ENCODE measurements at regions not wholly inside any gene's neighbourhood (a gene's known extent, or its start where the extent isn't known, plus 50 kb on each side); places are given as distances from the start of the nearest gene placed in this dataset.
"Not testable (repeated sequence)": the region's sequence is repeated elsewhere in the genome, so short reads cannot be mapped to it uniquely, and the experiment has no call there.

DNA sequence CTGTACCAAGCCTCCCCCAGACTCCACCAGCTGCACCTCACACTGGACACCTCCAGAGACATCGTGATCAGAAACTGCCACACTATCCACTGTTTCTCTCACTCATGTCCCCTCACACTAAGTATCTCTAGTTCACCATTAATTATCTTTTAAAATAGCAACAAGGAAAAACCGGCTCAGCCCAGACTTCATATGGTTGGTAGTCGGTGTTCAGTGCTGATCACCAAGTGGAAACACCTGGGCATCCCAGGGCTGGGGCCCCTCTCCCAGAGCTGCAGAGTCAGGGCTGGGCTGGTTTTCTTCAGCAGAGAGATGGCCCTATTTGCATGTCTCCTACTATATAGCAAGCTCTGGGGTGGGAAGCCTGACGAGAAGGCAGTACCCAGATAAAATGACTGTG lies 1140.0 kb downstream of the TMEM121 start:
- no peak for DNase-seq (ENCODE audit: low spot score)

DNA sequence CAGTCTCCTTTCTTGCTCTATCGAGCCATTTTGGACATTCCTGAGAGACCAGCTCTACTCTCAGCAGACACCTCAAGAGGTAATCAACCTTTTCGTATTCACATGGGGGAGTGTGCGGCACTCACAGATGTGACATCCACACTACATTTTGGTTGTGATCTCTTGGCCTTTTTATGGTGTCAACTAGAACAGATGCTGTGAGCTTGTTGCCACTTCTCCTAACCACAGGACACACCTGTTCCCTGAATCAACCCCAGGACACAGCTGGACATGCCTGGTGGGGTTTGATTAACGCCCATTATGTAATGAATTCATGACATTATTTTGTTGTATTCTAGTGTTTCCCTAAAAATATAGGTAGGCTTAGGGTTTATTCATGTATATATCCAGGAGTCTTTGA lies 1143.6 kb downstream of the TMEM121 start:
- no peak for DNase-seq (ENCODE audit: low spot score)

DNA sequence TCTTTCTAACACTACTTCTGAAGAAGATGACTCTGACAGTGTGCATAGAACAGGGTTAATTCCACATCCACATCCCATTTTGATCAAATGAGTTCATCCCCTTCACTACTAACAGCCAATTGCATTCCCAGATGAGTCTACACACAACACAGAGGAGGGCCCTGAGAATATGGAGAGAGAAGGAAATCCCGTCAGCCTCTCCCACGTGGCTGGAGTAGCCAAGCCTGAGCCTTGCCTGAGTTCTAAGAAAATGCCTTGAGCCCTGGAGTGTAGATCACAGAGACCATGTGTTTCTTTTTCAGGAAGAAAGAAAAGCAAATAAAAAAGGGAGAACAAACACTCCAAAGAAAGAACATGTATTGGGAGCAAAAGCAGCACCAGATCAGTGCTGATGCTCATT lies 1147.7 kb downstream of the TMEM121 start:
- not testable (repeated sequence) for DNase-seq (ENCODE audit: low spot score)

DNA sequence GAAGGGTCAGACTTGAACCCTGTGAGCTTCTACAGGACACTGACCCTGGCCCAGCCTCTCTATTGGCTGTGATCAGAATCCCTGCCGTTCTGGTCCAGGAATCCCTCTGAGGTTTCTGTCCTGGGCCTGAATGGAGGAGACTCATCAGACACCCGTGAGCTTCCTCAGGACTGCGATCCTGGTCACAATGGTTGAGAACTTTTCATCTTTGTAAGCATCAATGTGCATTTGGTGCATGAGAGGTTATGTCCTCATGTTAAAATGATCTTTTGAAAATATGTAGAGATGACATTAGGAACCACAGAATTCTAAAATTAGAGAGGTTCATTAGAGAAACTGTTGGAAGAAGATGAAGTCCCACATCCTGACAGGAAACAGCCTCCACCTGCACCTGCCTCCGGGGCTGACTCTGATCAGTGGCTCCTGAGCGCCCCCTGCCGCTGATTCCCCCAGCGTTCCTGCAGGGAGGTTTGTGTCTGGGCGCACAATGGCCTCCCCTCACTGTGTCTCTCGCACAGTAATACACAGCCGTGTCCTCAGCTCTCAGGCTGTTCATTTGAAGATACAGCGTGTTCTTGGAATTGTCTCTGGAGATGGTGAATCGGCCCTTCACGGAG lies 1148.2 kb downstream of the TMEM121 start:
- DNase-seq (ENCODE audit: low spot score) = not testable (repeated sequence)

DNA sequence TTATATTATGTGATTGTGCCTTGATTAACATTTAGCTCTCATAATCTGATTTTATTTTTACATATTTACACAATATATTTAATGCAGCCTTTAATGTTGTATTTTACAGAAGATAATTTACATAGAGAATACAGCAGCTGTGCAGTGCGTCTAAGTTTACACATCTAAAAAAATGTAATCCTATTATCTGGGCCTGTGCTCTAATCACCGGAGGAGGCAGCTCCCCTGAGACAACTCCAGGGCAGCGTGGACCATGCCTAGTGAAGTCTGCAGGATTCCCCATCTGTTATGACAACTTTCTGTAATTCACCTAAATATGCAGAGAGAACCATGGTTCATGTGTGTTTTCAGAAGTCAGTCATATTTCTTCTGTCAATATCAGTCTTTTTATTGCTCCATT lies 1149.3 kb downstream of the TMEM121 start:
- DNase-seq (ENCODE audit: low spot score) = not testable (repeated sequence)

DNA sequence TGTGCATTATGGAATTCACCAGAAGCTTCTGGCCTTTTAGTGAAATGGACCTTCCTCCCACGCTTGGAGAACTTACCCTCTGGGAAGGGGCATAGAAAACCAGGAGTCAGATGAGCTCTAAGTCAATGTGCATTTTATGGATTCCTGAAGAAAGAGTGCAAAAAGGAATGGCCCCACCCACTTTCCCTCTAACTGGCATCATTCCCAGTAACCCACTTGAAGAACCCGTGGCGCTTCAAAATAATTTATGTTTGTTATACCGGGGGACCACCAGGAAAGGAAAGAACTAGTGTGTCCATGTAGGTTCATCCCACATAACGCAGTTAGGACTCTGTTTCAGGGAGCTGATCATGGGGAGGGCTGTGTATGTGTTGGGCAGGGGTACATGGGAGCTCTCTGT lies 1153.4 kb downstream of the TMEM121 start:
- no peak for DNase-seq (ENCODE audit: low spot score)

DNA sequence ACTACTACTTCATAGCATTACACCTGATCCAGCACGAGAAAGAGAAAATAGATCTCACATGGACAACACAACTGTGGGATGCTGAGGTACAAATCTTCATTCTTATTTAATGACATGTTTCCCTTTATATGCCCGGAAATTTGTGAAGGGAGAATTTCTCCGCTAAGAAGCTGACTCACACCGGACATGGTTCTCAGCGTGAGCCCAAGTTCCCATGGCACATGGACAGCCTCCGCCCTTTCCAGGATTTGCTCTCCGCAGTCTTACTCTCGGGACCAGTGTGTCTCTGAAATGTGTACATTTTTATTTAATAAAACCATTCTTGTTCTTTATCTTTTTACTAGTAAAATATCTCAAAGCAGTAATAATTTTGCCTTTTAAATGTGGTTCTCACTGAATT lies 1154.8 kb downstream of the TMEM121 start:
- DNase-seq (ENCODE audit: low spot score) = no peak

DNA sequence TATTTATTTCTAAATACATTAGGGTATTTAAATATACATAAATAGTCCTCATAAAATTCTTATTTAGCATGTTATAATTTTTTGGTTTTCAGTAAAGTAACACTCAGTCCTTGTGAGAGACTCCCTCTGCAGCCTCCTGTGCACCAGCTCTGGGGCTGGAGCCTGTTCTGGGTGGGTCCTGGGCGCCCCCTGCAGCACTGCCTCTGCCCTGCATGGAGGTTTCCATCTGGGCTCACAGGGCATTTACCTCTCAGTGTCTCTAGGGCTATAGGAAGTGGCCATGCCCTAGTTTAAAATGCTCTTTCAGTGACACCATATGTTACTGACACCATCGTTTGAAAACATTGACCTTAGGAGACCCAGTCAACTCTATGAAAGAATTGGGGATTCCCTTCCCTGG lies 1155.2 kb downstream of the TMEM121 start:
- DNase-seq (ENCODE audit: low spot score) = no peak

DNA sequence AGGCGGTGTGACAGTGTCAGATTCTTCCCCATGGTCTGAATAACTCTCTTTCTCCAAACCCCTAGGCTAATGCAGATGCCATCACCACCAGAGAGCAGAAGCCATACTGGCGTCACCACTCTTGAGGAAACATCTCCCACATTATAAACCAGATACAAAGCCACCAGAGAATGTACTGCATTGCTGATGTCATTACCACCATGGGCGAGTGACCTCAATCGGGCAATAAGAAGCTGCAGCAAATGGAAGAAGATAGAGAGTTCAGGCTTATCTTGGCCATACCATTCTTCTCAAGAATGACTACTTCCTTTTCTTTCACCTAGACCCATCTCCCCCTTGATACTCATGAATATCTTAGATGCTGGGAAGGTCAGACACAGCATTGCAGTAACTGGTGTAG lies 1157.2 kb downstream of the TMEM121 start:
- no peak for DNase-seq (ENCODE audit: low spot score)

DNA sequence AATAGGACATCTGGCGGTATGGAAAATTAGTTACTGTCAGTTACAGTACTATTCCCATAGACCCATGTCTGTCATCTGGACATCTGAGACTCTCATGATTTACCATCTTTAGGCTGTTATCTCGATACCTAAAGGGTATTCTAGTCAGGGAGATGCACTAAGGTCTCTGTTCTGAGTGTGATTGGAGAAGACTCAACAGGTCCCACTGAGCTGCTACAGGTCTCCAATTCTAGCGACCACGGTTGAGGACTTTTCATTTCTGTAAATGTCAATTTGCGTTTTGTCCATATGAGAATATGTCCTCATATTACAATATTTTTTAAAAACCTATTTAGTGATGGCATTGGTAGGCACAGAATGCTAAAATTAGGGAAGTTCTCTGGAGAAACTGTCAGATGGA lies 1160.2 kb downstream of the TMEM121 start:
- DNase-seq (ENCODE audit: low spot score) = no peak

DNA sequence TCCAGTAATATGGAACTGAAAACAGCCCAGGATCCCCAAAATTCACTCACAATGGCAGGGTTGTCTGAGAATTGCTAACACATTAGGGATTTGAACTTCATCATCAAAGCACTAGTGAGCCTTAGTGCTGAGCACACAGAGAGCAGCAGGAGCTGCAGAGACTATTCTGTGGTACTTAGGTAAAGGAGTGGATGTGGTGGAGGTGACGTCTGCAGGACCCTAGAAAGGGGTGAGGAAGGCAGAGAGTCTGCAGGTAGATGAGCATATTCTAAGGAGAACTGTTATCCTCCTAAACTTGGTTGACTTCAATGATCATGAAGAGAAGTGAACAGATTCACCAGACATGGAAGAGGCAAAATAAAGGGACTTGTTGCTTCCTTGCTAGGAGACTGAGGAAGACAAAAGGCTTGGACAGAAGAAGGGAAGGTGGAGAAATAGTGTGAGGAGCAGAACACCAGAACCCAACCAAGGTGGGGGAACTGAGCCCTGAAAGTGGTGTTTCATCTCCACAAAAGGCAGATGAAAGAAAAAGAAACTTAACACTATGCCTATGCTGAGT lies 1164.0 kb downstream of the TMEM121 start:
- no peak for DNase-seq (ENCODE audit: low spot score)

DNA sequence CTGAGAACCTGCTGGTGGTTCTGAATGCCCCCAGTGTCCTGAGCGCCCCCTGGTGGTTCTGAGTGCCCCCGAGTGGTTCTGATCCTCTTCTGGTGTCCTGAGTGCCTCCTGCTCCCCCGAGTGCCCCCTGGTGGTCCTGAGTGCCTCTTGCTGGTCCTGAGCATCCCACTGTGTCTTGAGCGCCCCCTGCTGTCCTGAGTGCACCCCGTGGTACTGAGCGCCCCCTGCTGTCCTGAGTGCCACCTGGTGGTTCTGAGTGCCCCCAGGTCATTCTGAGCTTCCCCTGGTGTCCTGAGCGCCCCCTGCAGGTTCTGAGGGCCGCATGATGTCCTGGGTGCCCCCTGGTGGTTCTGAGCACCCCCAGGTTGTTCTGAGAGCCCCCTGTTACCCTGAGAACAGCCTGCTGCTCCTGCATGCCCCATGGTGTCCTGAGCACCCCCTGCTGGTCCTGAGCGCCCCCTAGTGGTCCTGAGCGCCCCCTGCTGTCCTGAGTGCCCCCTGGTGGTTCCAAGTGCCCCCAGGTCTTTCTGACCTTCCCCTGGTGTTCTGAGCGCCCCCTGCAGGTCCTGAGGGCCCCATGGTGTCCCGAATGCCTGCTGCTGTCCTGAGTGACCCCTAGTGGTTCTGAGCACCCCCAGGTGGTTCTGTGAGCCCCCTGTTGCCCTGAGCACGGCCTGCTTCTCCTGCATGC lies 1165.4 kb downstream of the TMEM121 start:
- no peak for DNase-seq (ENCODE audit: low spot score)

DNA sequence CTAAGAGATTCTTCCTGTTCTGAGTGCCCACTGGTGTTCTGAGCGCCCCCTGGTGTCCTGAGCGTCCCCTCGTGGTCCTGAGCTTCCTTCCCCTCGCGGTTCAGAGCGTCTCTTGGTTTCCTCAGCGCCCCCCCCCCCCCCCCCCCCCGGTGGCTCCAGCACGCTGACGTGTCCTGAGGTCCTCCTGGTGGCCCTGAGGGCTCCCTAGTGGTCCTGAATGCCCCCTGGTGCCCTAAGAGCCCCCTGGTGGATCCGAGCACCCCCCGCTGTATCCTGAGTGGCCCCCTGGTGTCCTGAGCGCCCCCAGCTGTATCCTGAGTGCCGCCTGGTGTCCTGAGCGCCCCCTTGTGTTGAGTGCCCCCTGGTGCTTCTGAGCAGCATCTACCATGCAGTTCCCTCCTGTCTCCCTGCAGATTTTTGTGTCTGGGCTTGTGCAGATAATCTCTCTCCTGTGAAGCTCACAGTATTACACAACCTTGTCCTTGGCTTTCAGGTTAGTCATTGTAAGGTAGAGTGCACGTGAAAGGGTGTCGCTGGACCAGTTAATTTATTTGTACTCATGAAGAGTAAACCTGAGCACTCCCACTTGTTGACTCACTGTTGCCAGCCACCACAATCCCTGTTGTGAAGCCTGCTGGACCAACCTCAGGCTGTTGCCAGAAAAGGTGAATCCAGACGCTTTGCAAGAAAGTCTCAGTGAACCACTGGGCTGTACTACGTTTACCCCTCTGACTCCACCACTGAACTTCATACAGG lies 1168.4 kb downstream of the TMEM121 start:
- no peak for DNase-seq (ENCODE audit: low spot score)

DNA sequence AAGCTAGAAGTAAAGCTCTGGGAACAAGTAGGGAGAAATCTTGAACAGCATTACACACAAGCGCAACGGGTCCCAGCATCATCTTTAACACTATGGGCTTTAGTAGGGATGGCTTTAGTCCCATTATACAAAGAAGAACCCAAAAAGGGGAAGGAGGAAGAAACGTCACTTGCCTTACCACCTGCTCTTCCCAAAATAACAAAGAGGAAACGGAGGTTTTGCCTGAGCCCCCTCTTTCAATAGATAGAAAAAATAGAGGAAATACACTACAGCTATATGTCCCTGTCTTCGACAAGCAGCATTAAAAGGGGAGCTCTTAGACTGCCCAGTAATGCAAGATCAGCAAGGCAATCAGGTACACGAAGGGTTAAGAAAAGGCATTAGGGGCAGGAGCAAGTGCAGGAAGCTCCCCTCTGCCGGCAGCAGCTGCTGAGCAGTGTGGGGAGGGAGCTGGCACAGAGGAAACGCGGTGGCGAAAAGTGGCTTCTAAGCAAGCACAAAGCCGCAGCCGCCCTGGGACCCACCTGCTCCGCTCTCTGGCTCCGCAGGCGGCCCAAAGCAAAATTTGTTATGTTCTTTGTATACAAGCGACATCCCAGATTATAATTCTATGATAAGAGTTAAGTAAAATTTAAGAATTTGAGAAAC lies 1172.4 kb downstream of the TMEM121 start:
- DNase-seq (ENCODE audit: low spot score) = not testable (repeated sequence)

DNA sequence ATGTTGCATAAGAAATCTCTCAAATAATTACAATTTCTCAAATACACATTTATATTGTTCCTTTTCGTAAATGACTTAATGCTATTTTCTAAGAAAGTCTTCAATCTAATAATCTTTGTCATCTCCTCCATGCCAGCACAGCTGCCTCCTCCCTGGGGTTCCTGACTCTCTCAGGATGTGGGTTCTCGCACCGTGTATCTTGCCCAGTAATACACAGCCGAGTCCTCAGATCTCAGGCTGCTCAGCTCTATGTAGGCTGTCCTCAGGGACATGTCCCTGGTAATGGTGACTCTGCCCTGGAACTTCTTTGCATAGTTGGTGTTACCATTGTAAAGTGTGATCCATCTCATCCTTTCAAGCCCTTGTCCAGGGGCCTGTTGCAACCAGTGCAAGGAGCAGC lies 1177.3 kb downstream of the TMEM121 start:
- not testable (repeated sequence) for DNase-seq (ENCODE audit: low spot score)

DNA sequence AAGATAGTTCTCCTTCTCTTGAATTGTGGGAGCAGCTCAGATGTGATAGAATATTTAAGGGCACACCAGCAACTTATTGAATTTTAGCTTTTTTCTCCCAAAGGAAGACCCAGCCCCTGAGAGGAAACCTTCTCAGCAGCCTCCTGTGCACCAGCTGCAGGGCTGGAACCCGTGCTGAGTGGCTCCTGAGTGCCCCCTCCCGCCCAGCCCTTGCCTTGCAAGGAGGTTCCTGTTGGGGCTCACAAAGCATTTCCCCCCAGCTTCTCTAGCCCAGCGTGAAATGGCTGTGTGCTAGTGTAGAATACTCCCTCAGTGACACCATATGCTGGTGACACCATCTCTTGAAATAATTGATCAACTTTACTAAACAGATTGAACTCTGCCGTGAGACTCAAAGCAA lies 1180.1 kb downstream of the TMEM121 start:
- DNase-seq (ENCODE audit: low spot score) = not testable (repeated sequence)

DNA sequence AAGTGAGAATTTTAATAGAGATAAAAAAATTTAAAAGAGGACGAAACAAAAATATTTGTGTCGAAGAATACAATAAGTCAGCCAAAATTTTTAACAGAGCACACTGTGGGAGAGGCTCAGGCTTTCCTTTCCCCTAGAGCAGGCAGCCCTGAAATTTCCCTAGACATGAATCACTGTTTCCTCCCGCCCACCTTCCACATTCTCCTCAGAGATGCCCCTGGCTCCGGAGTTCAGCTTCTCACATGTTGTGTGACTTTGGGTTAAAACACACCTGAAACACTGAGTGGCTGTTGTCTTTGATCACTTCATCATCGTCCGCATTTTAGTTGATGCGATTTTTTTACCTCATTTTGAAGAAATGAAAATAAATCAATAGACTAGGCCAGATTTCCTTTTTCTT lies 1183.8 kb downstream of the TMEM121 start:
- DNase-seq (ENCODE audit: low spot score) = not testable (repeated sequence)

DNA sequence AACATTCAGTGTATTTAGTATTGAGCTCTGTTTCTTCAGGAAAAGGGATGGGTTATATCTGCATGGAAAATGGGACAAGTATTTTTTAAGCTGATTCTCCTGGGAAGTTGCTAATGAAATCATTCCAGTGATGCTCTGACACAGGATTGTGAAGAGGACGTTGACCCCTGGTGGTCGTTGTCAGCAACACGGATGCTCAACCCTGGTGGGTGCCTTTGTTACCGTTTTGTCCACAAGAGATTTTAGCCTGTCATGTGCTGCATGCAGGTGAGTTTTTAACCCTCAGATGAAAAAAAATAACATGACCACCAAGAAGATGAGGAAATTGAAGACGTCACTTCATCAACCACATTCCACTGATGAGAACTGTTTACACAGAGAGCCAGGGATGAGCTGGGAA lies 1186.1 kb downstream of the TMEM121 start:
- not testable (repeated sequence) for DNase-seq (ENCODE audit: low spot score)

DNA sequence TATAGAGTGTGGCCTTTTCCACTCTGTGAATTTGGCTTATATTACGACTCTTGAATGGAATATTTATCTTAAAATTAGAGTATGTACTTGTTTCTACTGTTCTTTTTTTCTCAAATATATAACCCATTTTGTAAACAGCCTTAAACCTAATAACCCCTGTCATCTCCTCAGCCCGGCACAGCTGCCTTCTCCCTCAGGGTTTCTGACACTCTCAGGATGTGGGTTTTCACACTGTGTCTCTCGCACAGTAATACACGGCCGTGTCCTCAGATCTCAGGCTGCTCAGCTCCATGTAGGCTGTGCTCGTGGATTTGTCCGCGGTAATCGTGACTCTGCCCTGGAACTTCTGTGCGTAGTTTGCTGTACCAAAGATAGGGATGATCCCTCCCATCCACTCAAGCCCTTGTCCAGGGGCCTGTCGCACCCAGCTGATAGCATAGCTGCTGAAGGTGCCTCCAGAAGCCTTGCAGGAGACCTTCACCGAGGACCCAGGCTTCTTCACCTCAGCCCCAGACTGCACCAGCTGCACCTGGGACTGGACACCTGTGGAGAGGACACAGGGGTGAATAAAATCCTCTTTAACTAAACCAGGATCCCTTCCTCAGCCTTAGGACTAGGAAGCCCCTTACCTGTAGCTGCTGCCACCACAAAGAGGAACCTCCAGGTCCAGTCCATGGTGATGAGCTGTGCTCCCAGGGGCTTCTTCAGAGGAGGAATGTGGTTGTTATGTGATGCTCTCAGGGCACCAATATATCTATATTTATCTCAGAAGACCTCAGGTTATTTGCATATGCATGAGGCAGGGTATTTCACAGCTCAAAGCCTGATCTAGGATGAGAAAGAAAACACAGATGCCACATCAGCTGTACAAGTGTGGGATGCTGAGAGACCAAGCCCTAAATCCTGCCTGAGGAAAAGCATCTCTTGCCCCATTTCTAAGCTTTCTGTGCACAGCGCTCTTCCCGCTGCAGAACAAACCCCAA lies 1188.4 kb downstream of the TMEM121 start:
- DNase-seq (ENCODE audit: low spot score) = not testable (repeated sequence)

DNA sequence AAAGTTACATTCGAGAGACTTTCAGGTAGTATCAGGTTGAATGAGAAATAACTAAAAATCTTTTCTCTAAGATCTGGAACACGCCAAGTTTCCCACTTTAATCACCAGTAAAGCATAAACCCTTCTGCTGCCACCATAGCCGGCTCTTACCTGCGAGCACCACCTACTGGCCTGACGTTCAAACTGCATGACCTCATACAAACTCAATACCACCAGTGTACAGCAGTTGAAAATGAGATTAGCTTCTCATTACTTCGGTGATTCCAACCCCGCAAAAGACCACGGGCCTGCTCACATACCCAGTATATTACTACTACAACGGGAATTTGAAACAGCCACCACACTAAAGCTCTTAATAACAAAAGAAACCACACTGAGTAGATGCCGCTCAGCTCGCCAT lies 1191.2 kb downstream of the TMEM121 start:
- DNase-seq (ENCODE audit: low spot score) = not testable (repeated sequence)

DNA sequence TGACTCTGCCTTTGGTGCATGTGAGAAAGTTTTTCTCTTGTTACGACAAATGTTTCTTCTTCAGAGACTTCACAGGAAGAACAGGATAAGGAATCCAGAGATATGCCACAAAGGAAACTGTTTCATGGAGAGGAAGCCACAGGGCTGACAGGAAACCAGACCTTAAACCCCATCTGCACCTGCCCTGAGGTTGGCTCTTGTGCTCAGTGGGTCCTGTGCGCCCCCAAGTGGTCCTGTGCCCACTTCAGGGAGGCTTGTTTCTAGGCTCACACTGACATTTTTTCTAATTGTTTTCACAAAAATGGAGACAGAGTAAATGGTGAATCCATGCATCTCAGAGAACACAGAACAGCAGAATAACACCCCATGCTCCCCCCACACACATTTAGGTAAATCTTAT lies 1193.5 kb downstream of the TMEM121 start:
- not testable (repeated sequence) for DNase-seq (ENCODE audit: low spot score)

All from AG20443 (cell line).